ENCODE measurements at regions not wholly inside any gene's neighbourhood (a gene's known extent, or its start where the extent isn't known, plus 50 kb on each side); places are given as distances from the start of the nearest gene placed in this dataset.

DNA sequence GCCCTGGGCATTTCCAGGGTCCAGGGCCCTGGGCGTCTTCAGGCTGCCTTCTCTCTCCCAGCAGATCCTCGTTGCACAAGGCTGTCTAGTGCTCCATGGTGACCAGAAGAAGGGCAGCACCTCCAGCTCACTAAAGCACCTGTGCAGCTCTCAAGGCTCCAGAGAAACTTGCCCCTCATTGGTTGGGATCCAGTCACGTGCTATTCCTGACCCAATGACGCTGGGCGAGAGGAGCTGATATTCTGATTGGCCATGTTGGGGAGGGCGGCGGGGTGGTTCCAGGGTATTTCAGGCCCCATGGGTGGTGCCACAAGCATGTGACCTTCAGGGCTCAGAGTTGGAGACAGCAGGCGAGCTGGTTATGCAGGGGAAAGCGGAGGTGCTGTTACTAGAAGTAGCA, 309.1 kb downstream of the TOX3 start:
- no peak for ATAC-seq (ENCODE audit: low FRiP score)
- no peak for TF ChIP-seq CTCF (IDR thresholded peaks at IDR 0.05)
- DNase-seq (ENCODE audit: low spot score): no peak

- ATAC-seq (ENCODE audit: low FRiP score) (no peak), DNase-seq (ENCODE audit: low spot score) (no peak)
- no peak for TF ChIP-seq CTCF (IDR thresholded peaks at IDR 0.05)
Measured at GRCh38 chr16:52235186-52235585, 311.8 kb downstream of the TOX3 start.

- no peak for ATAC-seq (ENCODE audit: low FRiP score)
- no peak for TF ChIP-seq CTCF (IDR thresholded peaks at IDR 0.05)
Measured at GRCh38 chr16:52234626-52235025, 312.3 kb downstream of the TOX3 start.

DNA sequence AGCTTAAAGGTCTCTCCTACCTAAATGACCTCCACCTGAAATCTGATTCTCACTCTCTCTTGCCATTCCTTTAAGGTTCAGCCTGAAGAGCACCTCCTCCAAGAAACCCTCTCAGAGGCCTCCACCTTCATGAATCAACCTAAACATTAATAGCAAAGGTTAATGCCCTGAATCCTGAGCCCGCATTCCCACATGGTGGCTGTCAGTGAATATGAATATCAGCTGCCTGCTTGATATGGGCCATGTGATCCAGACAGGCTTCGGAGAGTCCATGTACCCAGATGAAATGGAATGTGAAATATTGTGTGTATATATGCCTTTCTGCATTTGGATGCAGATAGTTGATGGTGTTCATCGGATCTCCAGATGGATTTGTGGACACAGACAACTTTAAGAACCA, 317.5 kb downstream of the TOX3 start:
- no peak for ATAC-seq (ENCODE audit: low FRiP score)
- DNase-seq (ENCODE audit: low spot score): no peak
- no peak for TF ChIP-seq CTCF (IDR thresholded peaks at IDR 0.05)

More at GRCh38 chr16:52234626-52235025, 312.3 kb downstream of the TOX3 start:
- DNase-seq (ENCODE audit: low spot score): no peak

DNA sequence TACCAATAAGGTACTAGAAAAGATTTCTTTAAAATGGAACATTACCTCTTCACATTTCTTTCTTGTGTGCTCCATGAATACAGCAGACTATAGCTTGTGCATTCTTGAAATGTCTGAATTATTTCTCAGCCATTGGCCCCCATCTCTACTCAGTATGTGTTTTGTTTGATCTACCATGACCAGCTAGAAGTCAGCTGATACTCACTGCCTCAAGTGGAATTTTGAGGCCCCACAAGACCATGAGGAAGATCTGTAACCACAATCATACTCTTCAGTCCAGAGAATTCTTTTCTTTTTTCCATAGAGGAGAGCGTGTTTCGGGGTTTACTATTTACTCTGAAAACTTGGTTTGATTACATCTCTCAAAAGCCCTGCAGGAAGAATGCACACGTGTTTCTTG, 319.1 kb downstream of the TOX3 start:
- DNase-seq (ENCODE audit: low spot score) (no peak), ATAC-seq (ENCODE audit: low FRiP score) (no peak)
- no peak for TF ChIP-seq CTCF (IDR thresholded peaks at IDR 0.05)

- no peak for TF ChIP-seq CTCF (IDR thresholded peaks at IDR 0.05)
- ATAC-seq (ENCODE audit: low FRiP score) (no peak), DNase-seq (ENCODE audit: low spot score) (no peak)
Measured at GRCh38 chr16:52212841-52213240, 334.1 kb downstream of the TOX3 start.

- no peak for TF ChIP-seq CTCF (IDR thresholded peaks at IDR 0.05)
- no peak for ATAC-seq (ENCODE audit: low FRiP score)
- no peak for DNase-seq (ENCODE audit: low spot score)
Measured at GRCh38 chr16:52209227-52209626, 337.7 kb downstream of the TOX3 start.

Measured in omental fat pad (tissue), 3 donors.